Endothelial cell of umbilical vein (primary cell): ENCODE measurements at regions not wholly inside any gene's neighbourhood (a gene's known extent, or its start where the extent isn't known, plus 50 kb on each side); places are given as distances from the start of the nearest gene placed in this dataset.

Experiments used
- CTCF ChIP-seq, 2 donors: IDR thresholded peaks; 1 replicate in 1 of 2; 2 replicates in 1 of 2; pipeline ENCODE4 v1.5.1; 2011; ENCODE audit warnings: low read length in 2 of 2, mild to moderate bottlenecking in 2 of 2, moderate library complexity in 2 of 2, control low read depth in 1 of 2, inconsistent platforms in 1 of 2, low read depth in 1 of 2; ENCODE audit not compliant: insufficient read depth in 1 of 2; ENCODE audit errors: extremely low read depth in 1 of 2
- EZH2 ChIP-seq: IDR thresholded peaks from 2 replicates; pipeline ENCODE4 v1.6.1; 2012; ENCODE audit warnings: borderline replicate concordance, low read depth, mild to moderate bottlenecking, moderate library complexity, low read length, inconsistent platforms; ENCODE audit not compliant: severe bottlenecking
- GATA2 ChIP-seq: IDR thresholded peaks from 2 replicates; pipeline ENCODE4 v1.7.0; 2011; ENCODE audit warnings: low read depth, mild to moderate bottlenecking, moderate library complexity, mixed read lengths, low read length; ENCODE audit not compliant: insufficient read length, insufficient read depth
- JUN ChIP-seq: IDR thresholded peaks from 2 replicates; pipeline ENCODE4 v1.6.1; 2011; ENCODE audit warnings: borderline replicate concordance, low read depth; ENCODE audit not compliant: insufficient read length, insufficient read depth
- MAX ChIP-seq: IDR thresholded peaks from 2 replicates; pipeline ENCODE4 v1.6.1; 2011; ENCODE audit not compliant: insufficient read depth, insufficient read length
- MYC ChIP-seq: IDR thresholded peaks from one replicate; pipeline ENCODE4 v1.6.1; 2011; ENCODE audit warnings: mild to moderate bottlenecking, low read depth, low read length
- POLR2A ChIP-seq: IDR thresholded peaks from 2 replicates; pipeline ENCODE4 v1.6.1; 2012; ENCODE audit warnings: low read depth, mild to moderate bottlenecking, control low read depth, low read length
- POLR2AphosphoS5 ChIP-seq: IDR thresholded peaks from 2 replicates; pipeline ENCODE4 v1.6.1; 2012; ENCODE audit warnings: low read depth, mild to moderate bottlenecking, control low read depth, low read length, moderate library complexity; ENCODE audit not compliant: insufficient read depth

GRCh38 chr3:18779704-18780103, 354.6 kb upstream of the SATB1 start:
- TF ChIP-seq CTCF (IDR thresholded peaks at IDR 0.05; ENCODE audit: extremely low read depth in 1 of 2, insufficient read depth in 1 of 2, low read depth in 1 of 2, low read length in 2 of 2) (no peak), EZH2 (no peak), POLR2A (no peak), POLR2AphosphoS5 (no peak), JUN (no peak), MAX (no peak), GATA2 (no peak), MYC (no peak)
